Stimulated activated CD8-positive, alpha-beta memory T cell treated with anti-CD3 and anti-CD28 coated beads, Interleukin-4, amount 100 ng/mL, for 24 hours (primary cell): ENCODE measurements at regions not wholly inside any gene's neighbourhood (a gene's known extent, or its start where the extent isn't known, plus 50 kb on each side); places are given as distances from the start of the nearest gene placed in this dataset.
"Not testable (repeated sequence)": the region's sequence is repeated elsewhere in the genome, so short reads cannot be mapped to it uniquely, and the experiment has no call there.

Experiments
- DNase-seq: peaks from one replicate; pipeline ENCODE4 v3.0.0-alpha.2; 2020; ENCODE audit warnings: low read depth

DNA sequence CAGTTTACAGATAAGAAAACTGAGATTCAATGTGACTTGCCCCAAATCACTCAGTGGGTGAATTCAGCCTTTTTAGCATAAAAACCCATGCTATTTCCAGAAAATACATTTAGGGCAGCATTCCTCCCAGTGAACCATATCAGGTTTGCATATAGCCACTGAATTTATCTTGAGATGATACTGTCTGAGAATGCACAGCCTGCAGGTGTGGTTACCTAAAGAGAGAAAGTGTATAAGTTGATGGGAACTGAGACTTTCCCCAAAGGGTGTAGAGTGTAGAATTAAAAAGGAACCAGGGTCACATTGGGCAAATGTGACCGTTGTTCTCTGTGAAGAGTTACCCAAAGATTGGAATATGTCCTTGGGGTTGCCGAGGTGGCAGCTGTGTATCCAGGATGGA lies 100.0 kb upstream of the PIK3R1 start:
- no peak for DNase-seq

DNA sequence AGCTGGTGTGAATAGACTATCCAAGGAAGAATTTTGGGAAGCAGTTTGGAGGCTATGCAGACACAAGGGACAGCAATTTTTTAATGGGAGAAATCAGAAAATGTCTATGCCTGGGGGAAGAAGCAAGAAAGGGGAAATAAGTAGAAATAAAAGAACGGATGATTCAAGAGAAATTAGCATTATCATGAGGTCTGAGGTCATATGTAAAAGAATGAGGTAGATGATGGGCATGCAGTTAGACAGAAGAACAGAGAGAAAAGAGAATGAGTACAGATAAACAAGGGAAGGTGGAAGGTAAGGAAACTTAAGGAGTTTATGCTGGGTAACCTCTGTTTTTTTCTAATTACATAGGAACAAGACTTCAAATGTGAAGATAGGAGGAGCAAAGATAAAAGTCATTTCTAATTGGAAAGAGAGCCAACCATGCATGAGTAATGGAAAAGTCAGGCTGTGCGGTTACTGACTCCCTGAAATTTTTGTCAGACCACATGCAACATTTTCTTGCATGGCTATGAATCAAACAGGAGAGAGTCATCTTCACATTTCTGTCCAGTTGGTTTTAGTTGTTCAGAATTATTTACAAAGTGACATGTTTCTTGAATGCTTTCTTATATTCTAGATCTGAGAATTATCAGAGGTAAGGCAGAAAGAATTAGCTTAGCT lies 101.0 kb upstream of the PIK3R1 start:
- DNase-seq: no peak

DNA sequence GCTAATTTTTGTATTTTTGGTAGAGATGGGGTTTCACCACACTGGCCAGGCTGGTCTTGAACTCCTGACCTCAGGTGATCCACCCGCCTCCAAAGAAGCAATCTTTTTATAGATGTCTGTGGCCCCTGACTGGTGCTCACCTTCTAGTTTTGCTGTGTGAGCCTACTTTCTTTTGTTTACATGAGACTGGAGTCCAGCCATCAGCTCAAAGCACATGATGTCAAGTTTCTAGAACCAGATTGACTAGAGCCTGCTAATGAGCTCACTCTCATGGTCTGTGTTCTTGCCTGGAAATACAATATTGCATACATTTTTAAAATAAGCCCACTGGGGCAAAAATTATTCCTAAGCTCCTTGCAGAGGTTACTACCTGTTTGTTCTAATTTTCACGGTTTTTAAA lies 102.9 kb upstream of the PIK3R1 start:
- no peak for DNase-seq

DNA sequence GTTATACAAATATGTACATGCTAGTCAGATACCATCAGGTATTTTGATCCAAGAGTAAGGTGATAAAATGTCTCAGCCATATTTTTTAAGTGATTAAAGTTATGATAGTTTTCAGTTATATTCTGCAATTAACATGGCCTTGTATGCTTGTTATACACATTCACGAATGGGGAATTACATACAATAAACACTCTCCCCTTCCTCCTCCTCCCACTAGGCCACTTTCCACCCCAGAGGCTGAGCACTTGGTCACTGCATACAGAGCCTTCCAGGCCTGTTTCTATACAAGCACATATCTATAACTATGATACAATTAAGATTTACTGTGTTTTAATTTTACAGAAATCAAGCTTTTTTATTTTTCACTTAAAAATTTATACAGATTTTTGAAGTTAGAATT lies 104.7 kb upstream of the PIK3R1 start:
- no peak for DNase-seq

DNA sequence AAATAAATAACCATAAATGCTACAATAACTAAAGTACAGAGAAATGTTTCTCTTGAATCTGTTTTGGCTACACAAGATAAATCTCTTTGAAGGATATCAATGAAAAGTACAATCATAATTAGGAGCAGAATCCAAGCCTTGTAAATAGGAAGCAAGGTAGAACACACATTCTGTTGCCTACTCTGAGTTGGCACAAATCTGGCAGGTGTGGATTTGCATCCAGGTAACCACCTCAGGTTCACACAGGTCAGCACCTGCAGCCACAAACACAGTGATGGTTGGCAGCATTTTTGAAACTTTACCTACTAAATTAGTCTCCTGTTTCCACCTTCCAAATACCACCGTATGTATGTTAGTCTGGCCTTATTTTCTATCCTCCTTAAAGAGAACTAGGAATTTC lies 105.3 kb upstream of the PIK3R1 start:
- DNase-seq: no peak

DNA sequence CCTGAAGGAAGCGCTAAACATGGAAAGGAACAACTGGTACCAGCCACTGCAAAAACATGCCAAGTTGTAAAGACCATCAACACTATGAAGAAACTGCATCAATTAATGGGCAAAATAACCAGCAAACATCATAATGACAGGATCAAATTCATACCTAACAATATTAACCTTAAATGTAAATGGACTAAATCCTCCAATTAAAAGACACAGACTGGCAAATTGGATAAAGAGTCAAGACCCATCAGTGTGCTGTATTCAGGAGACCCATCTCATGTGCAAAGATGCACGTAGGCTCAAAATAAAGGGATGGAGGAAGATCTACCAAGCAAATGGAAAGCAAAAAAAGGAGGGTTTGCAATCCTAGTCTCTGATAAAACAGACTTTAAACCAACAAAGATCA lies 111.3 kb upstream of the PIK3R1 start:
- not testable (repeated sequence) for DNase-seq

DNA sequence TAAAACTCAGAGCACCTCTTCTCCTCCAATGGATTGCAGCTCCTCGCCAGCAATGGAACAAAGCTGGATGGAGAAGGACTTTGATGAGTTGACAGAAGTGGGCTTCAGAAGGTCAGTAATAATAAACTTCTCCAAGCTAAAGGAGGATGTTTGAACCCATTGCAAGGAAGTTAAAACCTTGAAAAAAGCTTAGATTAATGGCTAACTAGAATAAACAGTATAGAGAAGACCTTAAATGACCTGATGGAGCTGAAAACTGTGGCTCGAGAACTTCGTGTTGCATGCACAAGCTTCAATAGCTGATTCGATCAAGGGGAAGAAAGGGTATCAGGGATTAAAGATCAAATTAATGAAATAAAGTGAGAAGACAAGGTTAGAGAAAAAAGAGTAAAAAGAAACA lies 112.3 kb upstream of the PIK3R1 start:
- DNase-seq: not testable (repeated sequence)

DNA sequence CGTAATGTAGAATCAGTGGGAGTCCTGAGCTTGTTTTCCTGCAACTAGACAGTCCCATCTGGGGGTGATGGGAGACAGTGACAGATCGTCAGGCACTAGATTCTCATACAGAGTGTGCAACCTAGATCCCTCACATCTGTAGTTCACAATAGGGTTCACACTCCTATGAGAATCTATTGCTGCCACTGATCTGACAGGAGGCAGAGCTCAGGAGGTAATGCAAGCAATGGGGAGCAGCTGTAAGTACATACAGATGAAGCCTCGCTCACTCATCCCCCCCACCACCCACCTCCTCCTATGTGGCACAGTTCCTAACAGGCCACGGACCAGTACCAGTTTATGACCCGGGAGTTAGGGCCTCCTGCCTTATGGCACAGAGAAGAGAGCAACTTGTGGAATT lies 116.2 kb upstream of the PIK3R1 start:
- DNase-seq: no peak

DNA sequence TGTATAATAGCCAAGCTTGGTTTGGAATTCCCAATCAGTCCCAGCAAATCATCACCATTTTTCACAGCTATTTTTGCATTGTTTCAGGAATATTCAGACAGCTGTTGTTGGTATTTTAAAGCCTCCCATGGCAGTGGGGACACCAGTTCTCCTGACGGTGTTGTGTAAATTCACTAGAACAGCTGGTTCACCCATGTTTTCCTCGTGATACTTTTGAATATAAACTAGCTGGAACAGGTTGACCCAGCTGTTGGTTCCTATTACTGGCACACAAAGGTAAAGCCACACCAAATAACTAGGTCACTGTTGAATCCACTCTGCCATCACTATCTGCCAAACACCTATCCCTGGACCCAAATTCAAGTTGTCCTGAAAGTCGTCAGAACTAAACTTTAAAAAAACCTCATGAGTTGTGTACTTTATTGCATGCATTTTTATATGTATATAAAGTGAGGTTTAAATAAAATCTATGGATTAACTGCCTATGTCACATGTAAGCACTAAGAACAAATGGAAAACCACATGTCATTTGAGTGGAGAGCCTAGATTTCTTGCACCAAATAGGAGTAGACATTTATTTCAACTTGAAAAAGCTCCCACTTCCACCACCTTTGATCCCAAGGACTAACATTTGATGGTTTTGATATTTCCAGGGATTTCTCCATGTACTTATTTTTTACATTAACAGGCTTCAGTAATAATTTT lies 121.9 kb upstream of the PIK3R1 start:
- DNase-seq: no peak

DNA sequence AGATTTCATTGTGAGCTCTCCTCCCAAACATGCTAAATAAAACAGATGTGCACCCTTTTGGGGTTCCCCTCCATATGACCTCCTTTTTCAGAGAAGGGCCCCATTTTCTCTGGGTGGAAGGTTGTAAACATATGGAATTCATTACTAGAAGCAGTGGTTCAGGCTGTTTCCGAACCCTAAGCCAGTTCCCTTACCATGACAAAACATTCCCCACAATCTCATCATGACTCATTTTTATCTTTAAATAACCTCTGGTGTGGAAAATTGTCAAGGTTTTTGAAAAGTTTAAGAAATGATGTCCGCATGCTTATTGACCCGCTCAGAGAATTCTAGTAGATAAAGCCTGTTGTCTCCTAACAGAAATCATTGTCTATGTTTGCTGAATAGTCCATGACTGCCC lies 127.3 kb upstream of the PIK3R1 start:
- DNase-seq: no peak

DNA sequence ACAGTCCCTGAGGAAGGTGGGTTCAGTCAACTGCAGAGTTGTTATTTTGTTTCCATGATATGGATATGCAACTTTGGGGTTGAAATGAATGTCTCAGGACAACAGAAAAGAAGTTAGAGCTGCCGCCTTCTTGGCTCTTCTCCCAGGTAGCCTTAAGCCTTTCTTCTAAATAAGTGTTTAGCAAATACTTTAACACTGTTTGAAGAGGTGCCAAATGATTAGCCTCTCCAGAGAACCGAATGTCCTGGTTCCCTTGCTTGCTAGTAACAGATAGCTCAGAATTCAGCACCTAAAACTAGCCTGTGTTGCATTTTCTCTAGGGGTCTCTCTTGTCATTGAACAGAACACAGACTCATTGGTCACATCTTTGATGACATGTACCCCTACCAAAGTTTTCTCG lies 127.7 kb upstream of the PIK3R1 start:
- DNase-seq: no peak

DNA sequence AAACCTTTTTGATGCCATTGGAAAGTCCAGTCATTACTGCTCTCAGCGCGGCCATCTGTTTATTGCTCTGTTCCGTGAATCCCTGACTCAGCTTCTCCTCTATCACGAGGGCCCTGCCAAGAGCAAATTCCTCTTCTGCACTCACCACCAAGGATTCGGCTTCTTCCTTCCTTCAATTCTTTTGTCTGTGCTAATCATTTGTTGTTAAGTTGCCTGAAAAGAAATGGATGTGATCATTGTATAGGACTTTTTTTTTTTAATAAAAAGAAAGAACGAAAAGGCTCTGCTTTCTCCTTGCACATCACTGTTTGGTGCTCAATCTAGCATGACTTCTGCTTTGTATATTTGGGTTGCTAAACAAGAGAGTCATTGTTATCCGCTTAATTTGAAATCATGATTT lies 128.7 kb upstream of the PIK3R1 start:
- DNase-seq: no peak

DNA sequence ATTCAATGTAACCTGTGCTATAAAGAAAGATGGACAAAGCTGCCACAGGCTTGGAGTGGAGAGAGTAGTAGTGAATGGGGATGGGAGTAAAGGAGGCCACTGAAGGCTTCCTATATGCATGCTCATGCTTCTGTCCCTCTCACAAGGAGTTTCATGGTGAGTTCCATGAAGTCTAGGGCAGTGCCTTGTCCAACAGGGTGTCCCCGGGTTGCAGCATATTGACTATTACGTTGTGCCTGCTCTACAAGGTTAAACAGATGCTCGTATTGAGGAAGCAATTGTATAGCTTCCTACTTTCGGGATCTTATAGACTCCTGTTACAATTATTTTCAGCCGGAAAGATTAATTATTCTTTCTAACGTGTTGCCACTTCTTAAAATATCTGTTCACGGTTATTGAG lies 129.1 kb upstream of the PIK3R1 start:
- DNase-seq: no peak

DNA sequence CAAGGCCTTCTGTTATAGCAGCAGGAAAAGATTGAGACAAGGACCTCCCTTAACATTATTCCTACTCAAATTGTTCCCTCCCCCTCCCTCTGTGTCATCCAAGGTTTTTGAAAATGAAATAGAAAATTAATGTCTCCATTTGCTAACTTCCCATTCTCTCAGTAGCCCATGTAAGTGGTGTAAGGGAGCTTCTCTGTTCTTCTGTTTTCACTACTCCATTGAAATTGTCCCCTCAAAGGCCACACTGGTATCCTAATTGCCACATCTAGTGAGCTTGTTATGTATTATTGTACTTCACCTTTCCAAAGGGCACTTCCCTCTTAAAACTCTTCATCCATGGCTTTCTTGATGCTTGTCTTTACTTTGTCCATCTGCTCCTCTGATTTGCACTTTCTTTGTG lies 131.2 kb upstream of the PIK3R1 start:
- no peak for DNase-seq

DNA sequence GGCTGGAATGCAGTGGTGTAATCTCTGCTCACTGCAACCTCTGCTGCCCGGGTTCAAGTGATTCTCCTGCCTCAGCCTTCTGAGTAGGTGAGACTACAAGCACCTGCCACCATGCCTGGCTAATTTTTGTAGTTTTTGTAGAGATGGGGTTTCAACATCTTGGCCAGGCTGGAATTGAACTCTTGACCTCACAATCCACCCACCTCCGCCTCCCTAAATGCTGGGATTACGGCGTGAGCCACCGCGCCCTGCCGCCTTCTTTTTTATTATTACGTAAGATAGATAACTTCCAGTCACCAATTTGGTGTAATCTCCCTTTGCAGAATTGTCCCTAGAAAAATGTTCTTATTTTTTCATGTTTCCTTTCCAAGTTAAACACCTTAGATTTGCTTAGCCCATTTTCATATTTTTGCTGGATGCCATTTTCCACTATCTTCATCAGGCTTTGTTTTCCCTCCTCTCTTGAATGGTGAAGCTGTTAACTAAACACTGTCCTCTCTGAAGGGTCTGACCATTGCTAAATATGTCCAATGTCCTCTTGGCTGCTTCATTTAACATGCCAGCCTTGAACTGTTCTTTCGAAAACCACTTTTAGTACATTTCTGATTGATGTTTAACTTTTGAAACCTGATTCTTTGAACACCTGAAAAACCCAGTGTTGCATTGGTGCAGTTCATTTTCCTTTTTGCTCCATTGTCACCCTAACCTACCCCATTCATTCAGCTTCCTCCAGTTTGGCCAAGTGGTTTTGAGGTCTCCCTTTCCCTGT lies 135.1 kb upstream of the PIK3R1 start:
- DNase-seq: no peak

DNA sequence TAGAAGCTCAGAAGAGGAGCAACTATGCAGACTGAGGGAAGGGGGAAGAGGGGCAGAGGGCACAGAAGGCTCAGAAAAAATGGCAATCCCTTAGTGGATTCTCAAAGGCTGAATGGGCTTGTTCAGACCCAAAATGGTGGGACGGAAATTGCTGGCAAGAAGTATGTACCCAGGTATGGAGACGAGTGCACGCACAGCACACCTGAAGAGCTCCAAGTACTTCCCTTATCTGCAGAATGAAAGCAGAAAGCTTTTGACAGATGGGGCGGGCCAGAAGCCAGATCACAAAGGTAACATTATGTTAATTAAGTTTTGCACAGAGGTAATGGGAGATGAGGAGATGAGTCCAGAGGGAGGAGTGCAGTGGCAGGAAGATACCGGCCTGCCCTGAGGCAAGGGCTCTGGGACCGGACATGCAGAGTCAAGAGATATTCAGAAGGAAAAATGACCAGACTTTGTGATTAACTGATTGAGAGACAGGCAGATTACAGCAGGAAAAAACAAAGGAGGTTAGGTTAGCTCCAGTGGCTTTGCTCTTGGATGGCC lies 138.1 kb upstream of the PIK3R1 start:
- DNase-seq: no peak

DNA sequence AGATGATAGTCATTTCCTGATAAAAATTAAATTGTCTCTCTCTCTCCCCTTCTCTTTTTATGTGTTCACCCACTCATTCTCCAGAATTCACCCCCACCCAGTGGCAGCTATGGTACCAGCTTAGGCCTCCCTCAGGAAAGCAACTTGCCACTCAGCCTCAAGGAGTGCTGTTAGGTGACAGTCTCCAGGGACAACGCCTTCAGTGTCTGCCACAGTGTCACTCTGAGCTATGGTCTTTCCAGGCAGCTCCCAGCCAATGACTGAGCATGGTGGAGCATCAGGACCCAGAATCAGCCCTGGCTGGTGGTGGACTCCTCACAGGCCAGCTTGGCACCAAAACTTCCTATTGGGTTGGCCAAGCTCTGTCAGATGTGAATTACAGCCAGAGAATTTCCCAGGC lies 140.9 kb upstream of the PIK3R1 start:
- no peak for DNase-seq

DNA sequence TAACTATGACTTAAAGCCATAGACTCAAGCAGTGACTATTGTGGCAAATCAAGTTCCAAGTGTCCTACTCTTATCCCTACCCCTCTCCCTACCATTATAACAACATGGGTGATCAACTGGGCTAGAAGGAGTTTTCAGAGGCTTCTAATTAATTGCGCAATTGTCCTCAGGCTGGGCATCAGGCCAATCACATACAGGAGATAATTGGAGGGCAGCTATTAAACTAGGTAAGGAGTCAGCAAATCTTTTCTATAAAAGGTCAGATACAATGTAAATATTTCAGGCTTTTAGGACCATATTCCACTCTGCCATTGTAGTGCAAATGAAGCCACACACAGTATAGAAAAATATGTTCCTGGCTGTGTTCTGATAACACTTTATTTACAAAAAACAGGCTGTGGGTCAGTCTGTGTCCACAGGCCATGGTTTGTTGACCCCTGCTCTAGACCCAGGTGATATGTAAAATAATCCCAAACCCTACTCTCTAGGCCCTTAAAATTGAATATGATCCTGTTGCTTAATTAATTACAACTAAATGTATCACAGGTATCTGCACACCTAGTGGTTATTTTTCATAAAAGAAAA lies 141.4 kb upstream of the PIK3R1 start:
- DNase-seq: no peak

DNA sequence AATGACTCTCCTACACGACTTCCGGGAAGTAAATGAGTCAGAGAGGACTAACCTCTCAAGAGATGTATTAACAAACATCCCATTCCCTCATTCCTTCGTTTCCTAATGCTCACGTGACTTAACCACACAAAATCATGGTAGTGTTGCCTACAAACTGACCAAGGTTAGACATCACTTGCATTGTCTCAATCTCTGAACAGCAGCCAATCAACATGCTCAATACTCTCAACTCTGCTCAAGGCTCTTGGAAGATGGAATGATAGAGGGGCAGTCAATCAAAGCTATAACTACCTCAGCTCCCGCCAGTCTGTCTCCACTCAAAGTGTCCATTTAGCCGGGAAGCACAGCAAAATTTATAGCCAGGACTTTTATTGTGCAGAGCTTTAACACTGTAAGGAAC lies 143.8 kb upstream of the PIK3R1 start:
- DNase-seq: no peak

DNA sequence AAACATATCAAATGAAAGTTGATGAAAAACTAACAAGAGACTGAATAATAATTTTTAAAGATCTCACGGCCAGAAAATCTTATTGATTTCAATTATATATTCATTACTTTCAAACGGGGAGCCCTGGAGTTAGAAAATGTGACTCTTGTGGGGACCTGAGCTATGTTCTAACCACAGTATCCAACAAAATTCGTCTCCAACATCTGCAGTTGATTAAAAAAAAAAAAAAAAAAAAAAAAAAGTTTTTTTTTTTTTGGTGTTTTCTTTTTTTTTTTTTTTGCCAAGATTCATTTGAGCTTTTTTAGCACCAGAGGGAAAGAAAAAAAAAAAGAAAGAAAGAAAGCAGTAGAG lies 144.3 kb upstream of the PIK3R1 start:
- no peak for DNase-seq

DNA sequence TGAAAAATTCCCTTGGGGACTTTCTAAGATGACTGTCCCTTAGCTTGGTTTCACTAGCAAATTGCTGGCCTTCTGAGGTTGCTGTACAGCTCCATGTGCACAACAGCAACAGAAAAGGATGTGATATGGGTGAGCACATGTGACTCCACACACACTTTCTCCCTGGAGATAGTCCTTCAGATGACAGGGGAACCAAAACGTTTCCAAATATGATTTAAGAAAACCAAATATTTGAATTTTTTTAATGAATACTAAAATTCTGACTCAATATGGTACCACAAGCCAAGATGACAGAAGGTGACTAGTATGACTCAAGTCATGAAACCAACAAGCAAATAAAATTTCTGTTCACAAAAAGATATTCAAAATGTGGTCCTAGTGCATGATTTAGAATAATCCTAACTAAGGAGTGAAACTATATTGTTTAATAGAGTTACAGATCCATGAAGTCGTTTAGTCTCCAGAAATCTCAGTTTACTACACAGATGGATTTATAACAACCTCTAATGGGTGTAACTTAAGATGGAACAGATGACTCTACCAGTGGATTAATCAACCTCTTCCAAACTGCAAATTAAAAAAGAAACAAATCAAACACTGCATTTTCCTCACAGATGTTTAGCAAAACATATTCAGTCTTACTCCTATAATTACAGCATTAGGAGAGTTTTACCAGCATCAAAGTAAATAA lies 144.8 kb upstream of the PIK3R1 start:
- no peak for DNase-seq

DNA sequence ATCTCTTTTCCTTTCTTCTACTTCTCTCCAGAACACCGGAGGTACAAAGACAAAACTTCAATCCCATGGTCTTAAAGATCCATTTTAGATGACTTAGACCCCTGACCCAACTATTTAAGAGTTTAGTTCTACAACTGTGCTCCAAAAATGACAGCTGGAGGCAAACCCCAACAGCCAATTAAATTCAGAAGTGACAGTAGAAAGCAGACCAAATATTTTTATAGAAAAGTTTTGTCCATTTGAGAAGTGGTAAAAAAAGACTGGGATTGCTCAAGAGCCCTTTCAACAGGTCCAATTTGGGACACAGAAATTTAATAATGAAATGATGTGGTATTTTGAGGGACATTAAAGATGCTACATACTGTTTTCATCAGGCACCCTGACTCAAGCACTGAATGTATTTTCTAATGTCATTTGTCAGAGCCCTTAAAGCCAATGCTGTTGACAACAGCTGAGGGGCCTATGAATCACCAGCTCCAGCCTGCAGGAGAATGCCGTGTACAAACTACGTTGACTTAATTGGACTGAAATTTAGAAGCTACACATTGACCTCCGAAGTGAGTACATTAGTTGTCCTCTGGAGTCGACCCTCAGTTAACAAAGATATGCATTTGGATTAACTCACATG lies 147.5 kb upstream of the PIK3R1 start:
- no peak for DNase-seq
